ENCODE measurements at regions not wholly inside any gene's neighbourhood (a gene's known extent, or its start where the extent isn't known, plus 50 kb on each side); places are given as distances from the start of the nearest gene placed in this dataset.

DNA sequence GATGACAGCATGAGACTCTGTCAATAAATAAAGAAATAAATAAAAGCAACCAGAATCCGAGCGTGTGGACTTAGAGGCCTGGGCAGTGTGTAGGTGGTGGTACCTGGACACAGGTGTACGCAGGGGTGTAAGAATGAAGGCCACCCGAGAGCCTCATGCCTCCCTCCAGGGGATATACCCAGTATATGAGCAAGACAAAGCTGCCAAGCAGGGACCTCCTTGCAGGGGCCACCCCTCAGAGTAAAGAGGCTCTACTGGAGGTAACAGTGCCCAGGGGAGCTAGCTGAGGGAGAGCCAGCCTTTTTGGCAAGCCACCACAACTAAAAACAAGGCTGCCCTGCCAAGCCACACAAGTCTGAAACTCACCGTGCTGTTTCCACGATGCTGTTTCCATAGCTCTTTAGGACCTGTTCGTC, 179.2 kb upstream of the RAB4A start:
- Histone ChIP-seq H3K27ac (no peak overlapping the region), H3K27me3 (no peaks in the 10 kb centered on the region), H3K9ac (no peak overlapping the region), H3K4me3 (no peak overlapping the region), H4K20me1 (no peaks in the 10 kb centered on the region), H3K36me3 (no peaks in the 10 kb centered on the region), H3K4me1 (peaks cover 11 to 24% (median 20%) of the 10 kb centered on the region in 10 experiments; a peak in 18 of 20 replicates), H3K9me3 (replicated peaks in 1 of 11) (peaks cover 0 to 12% (median 8%) of the 10 kb centered on the region in 11 experiments; a peak in 7 of 22 replicates), H3K4me2 (peak overlapping the region in 7 of 11 experiments; percentile 48 to 68 (median 60); a peak in 11 of 22 replicates)
- no peak for TF ChIP-seq Cebpa-rat (IDR thresholded peaks at IDR 0.05)

DNA sequence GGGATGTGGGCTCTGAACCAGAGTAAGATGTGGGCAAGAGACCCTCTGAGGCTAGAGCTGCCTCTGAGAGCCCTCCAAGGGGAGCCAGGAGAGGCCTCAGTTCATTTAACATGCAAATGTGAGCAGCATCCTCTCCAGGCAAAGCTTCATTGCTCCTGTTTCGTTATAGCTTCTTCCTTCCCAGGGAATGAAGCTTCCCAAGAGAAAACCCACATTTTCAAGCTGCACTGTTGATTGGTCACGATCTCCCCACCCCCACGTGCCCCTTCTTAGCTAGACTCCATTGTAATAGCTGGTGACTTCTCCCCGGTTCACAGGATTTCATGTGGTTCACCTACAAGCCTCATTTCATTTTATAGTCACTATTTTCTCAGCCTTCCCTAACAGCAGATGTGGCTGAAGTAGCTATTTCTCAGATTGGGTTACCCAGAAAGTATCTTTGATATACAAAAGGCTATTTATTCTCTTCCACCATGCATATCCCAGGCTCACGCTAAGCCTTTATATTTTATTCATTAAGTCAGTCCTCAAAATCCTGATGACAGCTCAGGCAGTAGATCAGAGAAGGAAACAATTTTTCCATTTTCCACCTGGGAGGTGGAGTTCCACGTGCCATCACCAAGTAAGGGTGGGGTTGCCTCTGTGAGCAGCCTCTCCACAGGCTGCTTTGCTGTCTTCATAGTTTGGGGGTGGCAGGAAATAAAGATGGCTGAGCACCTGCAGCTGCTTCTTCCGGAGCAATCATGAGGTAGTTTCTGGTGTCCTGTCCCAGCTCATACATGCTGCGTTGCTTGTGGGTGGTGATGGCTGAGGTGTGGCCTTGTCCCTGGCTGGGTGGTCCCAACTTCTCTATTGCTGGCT, 178.3 kb upstream of the RAB4A start:
- peaks cover 0 to 12% (median 8%) of the 10 kb centered on the region in 11 experiments; a peak in 7 of 22 replicates for H3K9me3 ChIP-seq (replicated peaks in 1 of 11)
- H3K9ac ChIP-seq, result no peak overlapping the region; a peak in 1 of 22 replicates
- no peak for TF ChIP-seq Cebpa-rat (IDR thresholded peaks at IDR 0.05)
- no peaks in the 10 kb centered on the region for H3K27me3 ChIP-seq
- H3K4me2 ChIP-seq, result peak overlapping the region in 9 of 11 experiments; percentile 9 to 68 (median 56); a peak in 19 of 22 replicates
- H3K4me1 ChIP-seq, result peaks cover 10 to 21% (median 18%) of the 10 kb centered on the region in 10 experiments; a peak in 18 of 20 replicates
- no peak overlapping the region for H3K4me3 ChIP-seq
- H3K27ac ChIP-seq, result no peak overlapping the region
- no peaks in the 10 kb centered on the region for H3K36me3 ChIP-seq
- no peaks in the 10 kb centered on the region for H4K20me1 ChIP-seq

GRCh38 chr1:229093238-229093540, 177.7 kb upstream of the RAB4A start:
- H3K9ac ChIP-seq, result no peak overlapping the region
- H3K4me1 ChIP-seq, result peaks cover 10 to 21% (median 18%) of the 10 kb centered on the region in 10 experiments; a peak in 18 of 20 replicates
- H3K4me3 ChIP-seq, result no peak overlapping the region
- no peaks in the 10 kb centered on the region for H3K36me3 ChIP-seq
- peaks cover 0 to 12% (median 8%) of the 10 kb centered on the region in 11 experiments; a peak in 7 of 22 replicates for H3K9me3 ChIP-seq (replicated peaks in 1 of 11)
- no peaks in the 10 kb centered on the region for H4K20me1 ChIP-seq
- no peak overlapping the region for H3K27ac ChIP-seq
- TF ChIP-seq Cebpa-rat (IDR thresholded peaks at IDR 0.05), result no peak
- H3K4me2 ChIP-seq, result peak overlapping the region in 9 of 11 experiments; percentile 9 to 68 (median 56); a peak in 17 of 22 replicates
- no peaks in the 10 kb centered on the region for H3K27me3 ChIP-seq

DNA sequence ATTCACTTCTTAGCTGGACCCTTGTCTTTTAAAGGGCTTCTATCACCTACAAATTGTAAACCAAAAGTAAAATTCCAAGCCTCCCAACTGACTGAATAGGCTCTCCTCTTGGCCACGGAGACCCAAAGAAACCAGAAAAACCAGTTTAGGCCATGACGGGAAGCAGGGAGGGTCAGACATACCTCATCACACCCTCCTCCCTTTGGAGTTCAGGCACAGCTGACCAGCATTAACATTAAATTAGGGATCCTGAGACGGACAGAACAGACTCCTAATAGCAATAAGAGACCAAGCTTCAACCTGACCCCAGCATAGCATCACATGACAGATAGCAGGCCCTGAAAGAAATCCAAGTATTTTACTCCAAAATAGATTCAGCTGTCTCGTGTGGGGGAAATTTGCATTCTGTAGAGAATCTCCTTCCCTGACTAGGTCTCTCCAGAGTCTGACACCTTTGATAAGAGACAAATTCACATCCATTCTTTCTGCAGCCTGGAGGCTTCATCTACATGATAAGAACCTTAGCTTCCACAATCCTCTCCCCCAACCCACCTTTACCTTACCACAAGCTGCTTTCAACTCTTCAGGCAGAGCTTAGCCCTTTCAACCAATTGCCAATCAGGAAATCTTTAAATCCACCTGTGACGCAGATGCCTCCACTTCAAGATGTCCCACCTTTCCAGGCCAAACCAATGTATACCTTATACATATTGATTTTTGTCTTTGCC, 177.1 kb upstream of the RAB4A start:
- no peak overlapping the region for H3K9ac ChIP-seq
- no peak overlapping the region for H3K4me3 ChIP-seq
- peaks cover 10 to 21% (median 18%) of the 10 kb centered on the region in 10 experiments; a peak in 18 of 20 replicates for H3K4me1 ChIP-seq
- H3K27me3 ChIP-seq, result no peaks in the 10 kb centered on the region
- peak overlapping the region in 4 of 11 experiments; percentile 60 to 68 (median 62); a peak in 4 of 22 replicates for H3K4me2 ChIP-seq
- TF ChIP-seq Cebpa-rat (IDR thresholded peaks at IDR 0.05), result no peak
- H3K27ac ChIP-seq, result no peak overlapping the region
- H3K9me3 ChIP-seq (replicated peaks in 1 of 11), result peaks cover 0 to 12% (median 8%) of the 10 kb centered on the region in 11 experiments; a peak in 7 of 22 replicates
- no peaks in the 10 kb centered on the region for H3K36me3 ChIP-seq
- no peaks in the 10 kb centered on the region for H4K20me1 ChIP-seq

- H3K27me3 ChIP-seq, result no peaks in the 10 kb centered on the region
- 0 out of 22 replicates have a peak overlapping the region, but pooled peaks of 1 of the 11 experiments have one; percentile 12 for H3K4me2 ChIP-seq
- H4K20me1 ChIP-seq, result no peaks in the 10 kb centered on the region
- no peak overlapping the region for H3K4me3 ChIP-seq
- H3K36me3 ChIP-seq, result no peaks in the 10 kb centered on the region
- H3K9me3 ChIP-seq (replicated peaks in 1 of 11), result peaks cover 0 to 12% (median 8%) of the 10 kb centered on the region in 11 experiments; a peak in 7 of 22 replicates
- no peak for TF ChIP-seq Cebpa-rat (IDR thresholded peaks at IDR 0.05)
- H3K9ac ChIP-seq, result no peak overlapping the region
- H3K27ac ChIP-seq, result no peak overlapping the region
- peaks cover 10 to 21% (median 18%) of the 10 kb centered on the region in 10 experiments; a peak in 18 of 20 replicates for H3K4me1 ChIP-seq
Measured at GRCh38 chr1:229094476-229095311, 176.2 kb upstream of the RAB4A start.

- no peak overlapping the region for H3K4me3 ChIP-seq
- H3K4me2 ChIP-seq, result 0 out of 22 replicates have a peak overlapping the region, but pooled peaks of 1 of the 11 experiments have one; percentile 12
- no peak overlapping the region for H3K27ac ChIP-seq
- no peak for TF ChIP-seq Cebpa-rat (IDR thresholded peaks at IDR 0.05)
- H3K4me1 ChIP-seq, result peaks cover 10 to 21% (median 18%) of the 10 kb centered on the region in 10 experiments; a peak in 18 of 20 replicates
- no peaks in the 10 kb centered on the region for H3K27me3 ChIP-seq
- no peaks in the 10 kb centered on the region for H3K36me3 ChIP-seq
- peaks cover 0 to 12% (median 8%) of the 10 kb centered on the region in 11 experiments; a peak in 7 of 22 replicates for H3K9me3 ChIP-seq (replicated peaks in 1 of 11)
- no peak overlapping the region for H3K9ac ChIP-seq
- H4K20me1 ChIP-seq, result no peaks in the 10 kb centered on the region
Measured at GRCh38 chr1:229095325-229095724, 175.6 kb upstream of the RAB4A start.

DNA sequence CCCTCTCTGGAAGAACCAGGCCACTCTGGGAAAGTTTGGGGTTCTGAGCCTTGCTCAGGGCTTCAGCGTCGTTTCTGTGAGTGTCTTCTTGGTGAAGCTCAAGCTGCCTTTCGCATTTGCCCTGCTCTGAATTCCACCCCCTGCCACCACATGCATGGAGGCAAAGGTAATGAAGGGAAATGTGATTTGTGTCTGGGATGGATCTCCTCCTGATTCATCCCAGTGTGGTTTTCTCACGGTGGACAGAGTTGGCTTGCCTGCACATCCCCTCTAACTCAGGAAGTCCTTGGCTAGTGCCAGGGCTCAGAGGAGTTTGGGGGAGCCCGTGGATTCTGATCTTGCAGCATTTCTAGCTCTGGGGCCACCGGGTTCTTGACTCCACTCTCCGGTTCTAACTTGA, 173.6 kb upstream of the RAB4A start:
- H3K4me3 ChIP-seq, result no peak overlapping the region
- TF ChIP-seq Cebpa-rat (IDR thresholded peaks at IDR 0.05), result no peak
- H3K4me2 ChIP-seq, result no peak overlapping the region
- no peak overlapping the region for H3K27ac ChIP-seq
- no peak overlapping the region for H3K9ac ChIP-seq
- H3K9me3 ChIP-seq (replicated peaks in 1 of 11), result peaks cover 0 to 12% (median 8%) of the 10 kb centered on the region in 11 experiments; a peak in 7 of 22 replicates
- no peaks in the 10 kb centered on the region for H3K27me3 ChIP-seq
- no peaks in the 10 kb centered on the region for H3K36me3 ChIP-seq
- no peaks in the 10 kb centered on the region for H4K20me1 ChIP-seq
- peaks cover 8 to 14% (median 10%) of the 10 kb centered on the region in 10 experiments; a peak in 18 of 20 replicates for H3K4me1 ChIP-seq

- no peak overlapping the region for H3K27ac ChIP-seq
- no peaks in the 10 kb centered on the region for H3K36me3 ChIP-seq
- H4K20me1 ChIP-seq, result no peaks in the 10 kb centered on the region
- no peak overlapping the region for H3K4me2 ChIP-seq
- no peak overlapping the region for H3K9ac ChIP-seq
- peaks cover 0 to 12% (median 8%) of the 10 kb centered on the region in 11 experiments; a peak in 7 of 22 replicates for H3K9me3 ChIP-seq (replicated peaks in 1 of 11)
- TF ChIP-seq Cebpa-rat (IDR thresholded peaks at IDR 0.05), result no peak
- peaks cover 0 to 6% (median under 1%) of the 10 kb centered on the region in 10 experiments; a peak in 8 of 20 replicates for H3K4me1 ChIP-seq
- no peak overlapping the region for H3K4me3 ChIP-seq
- no peaks in the 10 kb centered on the region for H3K27me3 ChIP-seq
Measured at GRCh38 chr1:229098361-229098760, 172.6 kb upstream of the RAB4A start.
